Type B pancreatic cell (in vitro differentiated cells): ENCODE measurements at regions not wholly inside any gene's neighbourhood (a gene's known extent, or its start where the extent isn't known, plus 50 kb on each side); places are given as distances from the start of the nearest gene placed in this dataset.
A peak's percentile ranks its signal among the peaks of the same experiment; 100 is the strongest.
"Not testable (repeated sequence)": the region's sequence is repeated elsewhere in the genome, so short reads cannot be mapped to it uniquely, and the experiment has no call there.

ENCODE experiments used
- DNase-seq: peaks from one replicate; pipeline ENCODE4 v3.0.0; 2021; ENCODE audit warnings: mixed read lengths; ENCODE audit not compliant: unreplicated experiment; ENCODE audit errors: extremely low spot score
- H3K27ac Mint-ChIP-seq: 2 replicates; pipeline ENCODE4 v1.8.0; 2021; ENCODE audit warnings: mild to moderate bottlenecking, mixed read lengths
- H3K27me3 Mint-ChIP-seq: 2 replicates; pipeline ENCODE4 v1.8.0; 2021; ENCODE audit warnings: mixed read lengths
- H3K36me3 Mint-ChIP-seq: 2 replicates; pipeline ENCODE4 v1.8.0; 2021; ENCODE audit warnings: mixed read lengths
- H3K4me1 Mint-ChIP-seq: one replicate; pipeline ENCODE4 v1.8.0; 2021; ENCODE audit warnings: mixed read lengths; ENCODE audit not compliant: unreplicated experiment
- H3K4me3 Mint-ChIP-seq: 2 replicates; pipeline ENCODE4 v1.8.0; 2021; ENCODE audit warnings: mild to moderate bottlenecking, mixed read lengths
- H3K9me3 Mint-ChIP-seq: 2 replicates; pipeline ENCODE4 v1.8.0; 2021; ENCODE audit warnings: mixed read lengths
- CTCF ChIP-seq: fragments of 200-600 bp; sonication (generic); conservative IDR thresholded peaks from 2 replicates; pipeline ENCODE4 v1.5.0; 2021; ENCODE audit warnings: antibody characterized with exemption, mild to moderate bottlenecking

GRCh38 chr2:237000481-237000880 lies 85.2 kb upstream of the COPS8 start:
- no peaks in the 10 kb centered on the region for H3K9me3 Mint-ChIP-seq
- H3K27me3 Mint-ChIP-seq, result no peaks in the 10 kb centered on the region
- no peak overlapping the region for H3K4me3 Mint-ChIP-seq
- H3K36me3 Mint-ChIP-seq, result no peaks in the 10 kb centered on the region
- TF ChIP-seq CTCF, result no peak
- H3K4me1 Mint-ChIP-seq, result peaks cover 37% of the 10 kb centered on the region
- DNase-seq, result no peak
- H3K27ac Mint-ChIP-seq, result no peak overlapping the region

- not testable (repeated sequence) for H3K9me3 Mint-ChIP-seq, H3K27me3 Mint-ChIP-seq, DNase-seq, H3K4me3 Mint-ChIP-seq, H3K36me3 Mint-ChIP-seq, H3K27ac Mint-ChIP-seq
- peaks cover 12% of the 10 kb centered on the region for H3K4me1 Mint-ChIP-seq
Measured at GRCh38 chr2:237005341-237005740, 80.3 kb upstream of the COPS8 start.

- no peak for DNase-seq
- Mint-ChIP-seq H3K27me3 (peaks cover 20% of the 10 kb centered on the region), H3K4me3 (no peak overlapping the region), H3K27ac (no peak overlapping the region), H3K9me3 (no peaks in the 10 kb centered on the region), H3K36me3 (peaks cover 5% of the 10 kb centered on the region), H3K4me1 (peaks cover 34% of the 10 kb centered on the region)
- TF ChIP-seq CTCF, result no peak
Measured at GRCh38 chr2:237011206-237011795, 74.4 kb upstream of the COPS8 start.

GRCh38 chr2:237012004-237012403 lies 73.7 kb upstream of the COPS8 start:
- H3K27me3 Mint-ChIP-seq, result peaks cover 20% of the 10 kb centered on the region
- DNase-seq, result no peak
- H3K9me3 Mint-ChIP-seq, result no peaks in the 10 kb centered on the region
- peaks cover 5% of the 10 kb centered on the region for H3K36me3 Mint-ChIP-seq
- no peak overlapping the region for H3K4me3 Mint-ChIP-seq
- peaks cover 36% of the 10 kb centered on the region for H3K4me1 Mint-ChIP-seq
- TF ChIP-seq CTCF, result no peak
- no peak overlapping the region for H3K27ac Mint-ChIP-seq

GRCh38 chr2:237012577-237013267 lies 73.0 kb upstream of the COPS8 start:
- H3K9me3 Mint-ChIP-seq, result no peaks in the 10 kb centered on the region
- H3K27ac Mint-ChIP-seq, result peak overlapping the region; percentile 7
- H3K4me3 Mint-ChIP-seq, result no peak overlapping the region
- peaks cover 34% of the 10 kb centered on the region for H3K4me1 Mint-ChIP-seq
- peaks cover 20% of the 10 kb centered on the region for H3K27me3 Mint-ChIP-seq
- peaks cover 5% of the 10 kb centered on the region for H3K36me3 Mint-ChIP-seq
- no peak for TF ChIP-seq CTCF
- no peak for DNase-seq

GRCh38 chr2:237016121-237016915 lies 69.4 kb upstream of the COPS8 start:
- Mint-ChIP-seq H3K27ac (no peak overlapping the region), H3K27me3 (peaks cover 16% of the 10 kb centered on the region), H3K9me3 (no peaks in the 10 kb centered on the region), H3K4me3 (no peak overlapping the region), H3K4me1 (peaks cover 31% of the 10 kb centered on the region), H3K36me3 (peaks cover 5% of the 10 kb centered on the region)
- TF ChIP-seq CTCF, result no peak
- DNase-seq, result no peak
